ENCODE measurements at regions not wholly inside any gene's neighbourhood (a gene's known extent, or its start where the extent isn't known, plus 50 kb on each side); places are given as distances from the start of the nearest gene placed in this dataset.
A peak's percentile ranks its signal among the peaks of the same experiment; 100 is the strongest.
"Not testable (repeated sequence)": the region's sequence is repeated elsewhere in the genome, so short reads cannot be mapped to it uniquely, and the experiment has no call there.

DNA sequence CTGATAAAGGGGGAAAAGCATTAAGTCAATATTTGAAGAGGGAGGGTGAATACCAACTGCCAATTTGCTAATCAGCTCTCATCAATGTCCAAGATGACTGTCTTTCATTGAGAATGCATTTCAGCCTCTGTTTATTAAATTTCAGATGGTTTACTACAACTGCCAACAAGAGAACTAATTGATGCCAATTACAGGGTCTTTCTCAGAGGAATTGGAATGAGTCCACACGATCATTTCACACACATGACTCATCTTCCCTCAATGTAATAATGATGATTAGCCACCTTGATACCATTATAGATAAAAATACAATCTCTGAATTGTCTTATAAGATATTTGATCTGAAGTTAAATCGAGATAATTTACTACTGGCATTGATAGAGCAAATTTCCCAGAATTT, 1274.4 kb downstream of the ROBO2 start:
- TF ChIP-seq CTCF (IDR thresholded peaks at IDR 0.05; ENCODE audit: low read length, missing control alignments) = no peak
- DNase-seq (ENCODE audit: low read depth) = no peak
- H3K4me3 ChIP-seq (replicated peaks; ENCODE audit: low read depth, low read length) = no peak overlapping the region

DNA sequence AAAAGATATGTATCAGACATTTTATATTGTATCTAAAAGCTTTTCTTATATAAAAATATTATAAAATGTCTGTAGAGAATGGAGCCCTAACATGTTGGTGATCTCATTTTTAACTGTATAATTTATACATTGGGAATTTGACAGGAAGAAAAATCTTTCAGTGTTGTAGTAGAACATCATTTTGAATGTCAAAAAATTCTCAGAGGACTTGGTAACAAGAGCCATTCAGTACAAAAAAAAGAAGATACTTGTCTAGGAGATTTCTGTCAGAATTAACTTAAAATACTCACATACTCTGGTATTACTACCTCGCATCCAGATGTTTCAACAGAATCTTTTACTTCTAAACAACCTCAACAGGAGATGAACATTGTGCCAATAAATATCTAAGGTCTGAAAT, 1277.9 kb downstream of the ROBO2 start:
- no peak for DNase-seq (ENCODE audit: low read depth)
- TF ChIP-seq CTCF (IDR thresholded peaks at IDR 0.05; ENCODE audit: low read length, missing control alignments) = no peak

GRCh38 chr3:78322780-78323179, 1282.9 kb downstream of the ROBO2 start:
- H3K4me3 ChIP-seq (replicated peaks; ENCODE audit: low read depth, low read length) = no peak overlapping the region
- no peak for DNase-seq (ENCODE audit: low read depth)
- TF ChIP-seq CTCF (IDR thresholded peaks at IDR 0.05; ENCODE audit: low read length, missing control alignments) = no peak

More for the DNA sequence above, 1277.9 kb downstream of the ROBO2 start:
- no peak overlapping the region for H3K4me3 ChIP-seq (replicated peaks; ENCODE audit: low read depth, low read length)

- TF ChIP-seq CTCF (IDR thresholded peaks at IDR 0.05; ENCODE audit: low read length, missing control alignments) = no peak
- DNase-seq (ENCODE audit: low read depth) = peak; percentile 1
- no peak overlapping the region for H3K4me3 ChIP-seq (replicated peaks; ENCODE audit: low read depth, low read length)
Measured at GRCh38 chr3:78337801-78338211, 1297.9 kb downstream of the ROBO2 start.

DNA sequence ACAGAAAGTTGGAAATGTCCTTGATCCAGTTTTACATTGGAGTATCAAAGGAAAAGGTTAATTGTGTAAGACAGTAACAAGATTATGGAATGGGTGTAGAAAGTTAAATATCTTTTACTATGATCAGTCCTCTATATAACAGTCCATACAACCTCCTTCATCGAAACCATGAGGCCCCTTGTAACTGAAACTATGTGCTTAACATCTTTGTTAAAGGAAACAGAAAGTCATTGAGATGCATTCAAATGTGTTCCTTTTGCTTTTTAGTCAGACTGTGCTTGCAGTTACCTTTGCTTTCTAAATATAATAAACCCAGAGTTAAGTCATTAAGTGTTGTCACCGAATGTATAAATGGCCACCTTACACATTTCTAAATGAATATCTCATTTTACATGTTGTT, 1298.5 kb downstream of the ROBO2 start:
- TF ChIP-seq CTCF (IDR thresholded peaks at IDR 0.05; ENCODE audit: low read length, missing control alignments) = no peak
- no peak overlapping the region for H3K4me3 ChIP-seq (replicated peaks; ENCODE audit: low read depth, low read length)
- no peak for DNase-seq (ENCODE audit: low read depth)

GRCh38 chr3:78343221-78343620, 1303.3 kb downstream of the ROBO2 start:
- H3K4me3 ChIP-seq (replicated peaks; ENCODE audit: low read depth, low read length) = no peak overlapping the region
- DNase-seq (ENCODE audit: low read depth) = no peak
- TF ChIP-seq CTCF (IDR thresholded peaks at IDR 0.05; ENCODE audit: low read length, missing control alignments) = no peak

DNA sequence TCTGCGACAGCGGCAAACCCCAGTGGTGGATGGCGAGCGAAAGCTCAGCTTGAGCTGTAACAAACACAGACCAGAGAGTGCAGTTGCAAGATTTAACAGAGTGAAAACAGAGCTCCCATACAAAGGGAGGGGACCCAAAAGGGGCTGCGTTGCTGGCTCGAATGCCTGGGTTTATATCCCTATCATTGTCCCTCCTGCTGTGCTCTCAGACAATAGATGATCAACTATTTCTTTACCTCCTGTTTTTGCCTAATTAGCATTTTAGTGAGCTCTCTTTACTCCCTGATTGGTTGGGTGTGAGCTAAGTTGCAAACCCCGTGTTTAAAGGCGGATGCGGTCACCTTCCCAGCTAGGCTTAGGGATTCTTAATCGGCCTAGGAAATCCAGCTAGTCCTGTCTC, 1304.4 kb downstream of the ROBO2 start:
- H3K4me3 ChIP-seq (replicated peaks; ENCODE audit: low read depth, low read length); DNase-seq (ENCODE audit: low read depth): not testable (repeated sequence)

DNA sequence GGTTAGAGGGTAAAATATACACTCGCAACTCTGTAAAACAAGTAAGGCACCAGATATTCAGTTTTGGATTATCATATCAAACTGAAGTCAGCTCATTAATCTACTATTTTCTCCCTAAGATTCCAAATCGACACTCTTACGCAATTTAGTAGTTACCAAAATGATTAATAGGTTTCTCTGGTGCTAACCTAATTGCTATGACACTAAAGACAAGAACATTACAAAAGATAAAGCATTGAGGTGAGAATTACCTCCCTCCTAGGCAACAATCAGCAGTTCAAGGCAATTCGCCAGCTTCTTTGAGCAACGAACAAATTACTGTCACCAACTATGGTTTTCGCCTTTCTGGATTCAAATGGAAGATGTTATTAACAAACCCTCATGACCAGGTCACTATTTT, 1305.0 kb downstream of the ROBO2 start:
- no peak overlapping the region for H3K4me3 ChIP-seq (replicated peaks; ENCODE audit: low read depth, low read length)
- no peak for TF ChIP-seq CTCF (IDR thresholded peaks at IDR 0.05; ENCODE audit: low read length, missing control alignments)
- no peak for DNase-seq (ENCODE audit: low read depth)

Data from fibroblast of pulmonary artery (primary cell).